ENCODE measurements at regions not wholly inside any gene's neighbourhood (a gene's known extent, or its start where the extent isn't known, plus 50 kb on each side); places are given as distances from the start of the nearest gene placed in this dataset.
A peak's percentile ranks its signal among the peaks of the same experiment; 100 is the strongest.

GRCh38 chr6:169981568-169981967 is 230.1 kb downstream of the ERMARD start:
- H3K18ac ChIP-seq (ENCODE audit: extremely low read depth, low read length) = no peak overlapping the region
- no peak overlapping the region for H3K9ac ChIP-seq (replicated peaks in 1 of 4; ENCODE audit: extremely low read depth in 1 of 4, low read depth in 3 of 4, low read length in 3 of 4)
- DNase-seq (ENCODE audit: low read depth in 1 of 2, low spot score in 2 of 2) (no peak), FAIRE-seq (no peak)
- H3K14ac ChIP-seq (ENCODE audit: insufficient read length) = no peak overlapping the region
- H3K23ac ChIP-seq (ENCODE audit: insufficient read length) = no peak overlapping the region
- no peak overlapping the region for H2BK15ac ChIP-seq (ENCODE audit: low read length)
- POLR2A ChIA-PET (ENCODE audit: partially characterized antibody) = no interaction called here
- CTCF ChIA-PET (ENCODE audit: partially characterized antibody) = interaction anchor here (1.3 to 3.0 kb wide), 2 partner anchors 20 to 149 kb away, joined by 3 to 9 read pairs; no protein-coding TSS in a partner anchor
- H2BK5ac ChIP-seq (ENCODE audit: low read depth, low read length) = no peak overlapping the region
- WGBS, 2 experiments (ENCODE audit: extremely low coverage in 1 of 2, insufficient coverage in 1 of 2, insufficient read length in 1 of 2, insufficient replicate concordance in 2 of 2, low coverage in 1 of 2, low lambda C conversion rate in 2 of 2, missing lambda C conversion rate in 1 of 2) = 83% methylated on average over 6 of the region's 6 CpGs; no CpG with 5 or more reads in 1 of the 2 experiments
- H3K79me1 ChIP-seq (ENCODE audit: low read depth, low read length) = no peaks in the 10 kb centered on the region
- no peak overlapping the region for H3K27ac ChIP-seq (ENCODE audit: low read depth, low read length)
- no peak overlapping the region for H3K4ac ChIP-seq (replicated peaks; ENCODE audit: insufficient read length, low read depth, low read length)
- H2AFZ ChIP-seq (ENCODE audit: low read length) = no peak overlapping the region
- H2BK120ac ChIP-seq (replicated peaks; ENCODE audit: low read depth, low read length) = no peak overlapping the region
- H4K8ac ChIP-seq (ENCODE audit: extremely low read depth, insufficient read depth, low read length) = no peak overlapping the region
- 0 out of 2 replicates have a peak overlapping the region, but pooled peaks have one; percentile 50 for H2BK12ac ChIP-seq (ENCODE audit: low read depth, low read length)
- no peak overlapping the region for H2AK5ac ChIP-seq (ENCODE audit: low read depth, low read length)
- no peaks in the 10 kb centered on the region for H3K23me2 ChIP-seq (ENCODE audit: low read depth, low read length)
- H3K9me3 ChIP-seq (ENCODE audit: insufficient read depth in 2 of 2, low read depth in 1 of 2, low read length in 1 of 2) = no peaks in the 10 kb centered on the region
- H3K36me3 ChIP-seq (ENCODE audit: control insufficient read depth in 2 of 4, insufficient read depth in 4 of 4, low read length in 3 of 4) = no peaks in the 10 kb centered on the region
- TF ChIP-seq POLR2AphosphoS5 (IDR thresholded peaks at IDR 0.05; ENCODE audit: low read depth, low read length) (no peak), SUZ12 (IDR thresholded peaks at IDR 0.05; ENCODE audit: low read length) (no peak), YY1 (IDR thresholded peaks at IDR 0.05; ENCODE audit: low read depth, low read length) (no peak), POU5F1 (IDR thresholded peaks at IDR 0.05; ENCODE audit: low read depth, low read length) (no peak), TBP (IDR thresholded peaks at IDR 0.05; ENCODE audit: low read depth, low read length) (no peak), SIRT6 (IDR thresholded peaks at IDR 0.05; ENCODE audit: low read length) (no peak), SIX5 (IDR thresholded peaks at IDR 0.05; ENCODE audit: low read depth, low read length) (no peak), SP1 (IDR thresholded peaks at IDR 0.05; ENCODE audit: low read depth, low read length) (no peak), KDM4A (IDR thresholded peaks at IDR 0.05; ENCODE audit: low read depth, low read length, severe bottlenecking) (no peak), KDM5A (IDR thresholded peaks at IDR 0.05; ENCODE audit: low read length) (no peak), CTCF (IDR thresholded peaks at IDR 0.05; ENCODE audit: control extremely low read depth in 1 of 3, insufficient read depth in 1 of 3, low read depth in 1 of 3, low read length in 3 of 3) (no peak), RXRA (IDR thresholded peaks at IDR 0.05; ENCODE audit: insufficient read depth, low read depth, low read length) (no peak), EGR1 (IDR thresholded peaks at IDR 0.05; ENCODE audit: borderline replicate concordance, low read depth, low read length) (no peak)
- H3K4me1 ChIP-seq (replicated peaks in 1 of 4; ENCODE audit: control insufficient read depth in 3 of 4, insufficient read depth in 4 of 4, low read length in 3 of 4) = no peaks in the 10 kb centered on the region; a peak in 1 of 7 replicates
- no peak overlapping the region for H4K5ac ChIP-seq (ENCODE audit: insufficient read length, low read depth, low read length)
- H3K4me2 ChIP-seq (ENCODE audit: insufficient read depth in 1 of 2, low read depth in 2 of 2, low read length in 2 of 2) = no peak overlapping the region
- H4K91ac ChIP-seq (replicated peaks; ENCODE audit: insufficient read length, low read length) = no peak overlapping the region
- H4K20me1 ChIP-seq (replicated peaks in 1 of 2; ENCODE audit: control insufficient read depth in 1 of 2, insufficient read depth in 2 of 2, low read length in 2 of 2) = no peaks in the 10 kb centered on the region
- H3K27me3 ChIP-seq (replicated peaks in 1 of 4; ENCODE audit: control insufficient read depth in 3 of 4, extremely low read depth in 1 of 4, insufficient read depth in 3 of 4, low read length in 3 of 4) = no peaks in the 10 kb centered on the region
- H3K56ac ChIP-seq (replicated peaks; ENCODE audit: insufficient read length, low read depth, low read length) = no peak overlapping the region
- H3K79me2 ChIP-seq (ENCODE audit: control insufficient read depth in 1 of 2, insufficient read depth in 2 of 2, low read length in 2 of 2) = no peaks in the 10 kb centered on the region
- no peak overlapping the region for H3K4me3 ChIP-seq (ENCODE audit: extremely low read depth in 1 of 4, insufficient read depth in 2 of 4, low read depth in 3 of 4, low read length in 4 of 4)
- H2BK20ac ChIP-seq (ENCODE audit: low read length) = no peak overlapping the region

Data from H1 (cell line).